Smooth muscle cell (in vitro differentiated cells): ENCODE measurements at regions not wholly inside any gene's neighbourhood (a gene's known extent, or its start where the extent isn't known, plus 50 kb on each side); places are given as distances from the start of the nearest gene placed in this dataset.

Experiments
- DNase-seq: peaks from one replicate; lab custom pipeline; 2025; ENCODE audit not compliant: unreplicated experiment; lab: John Stamatoyannopoulos, UW
- H2AFZ ChIP-seq: fragments of 200-600 bp; sonication (generic); 2 replicates; pipeline ENCODE4 v1.6.0; 2016; ENCODE audit warnings: antibody characterized with exemption, low read depth, mild to moderate bottlenecking
- H3F3A ChIP-seq: fragments of 200-600 bp; sonication (generic); 2 replicates; pipeline ENCODE4 v1.6.0; 2017; ENCODE audit warnings: antibody characterized with exemption, low read depth
- H3K27ac ChIP-seq: fragments of 200-600 bp; sonication (generic); 2 replicates; pipeline ENCODE4 v1.5.1; 2016; ENCODE audit warnings: low read depth, mild to moderate bottlenecking
- H3K27me3 ChIP-seq: fragments of 200-600 bp; sonication (generic); 2 replicates; pipeline ENCODE4 v1.6.1; 2016; ENCODE audit warnings: low read depth, mild to moderate bottlenecking
- H3K36me3 ChIP-seq: fragments of 200-600 bp; sonication (generic); 2 replicates; pipeline ENCODE4 v1.5.1; 2016; ENCODE audit warnings: low read depth
- H3K4me1 ChIP-seq: fragments of 200-600 bp; sonication (generic); 2 replicates; pipeline ENCODE4 v1.5.1; 2016; ENCODE audit warnings: low read depth
- H3K4me2 ChIP-seq: fragments of 200-600 bp; sonication (generic); 2 replicates; pipeline ENCODE4 v1.6.0; 2016; ENCODE audit warnings: mild to moderate bottlenecking
- H3K4me3 ChIP-seq: fragments of 200-600 bp; sonication (generic); 2 replicates; pipeline ENCODE4 v1.5.1; 2016; ENCODE audit warnings: mild to moderate bottlenecking
- H3K79me2 ChIP-seq: fragments of 200-600 bp; sonication (generic); 2 replicates; pipeline ENCODE4 v1.6.0; 2016; ENCODE audit warnings: low read depth, mild to moderate bottlenecking
- H3K9ac ChIP-seq: fragments of 200-600 bp; sonication (generic); 2 replicates; pipeline ENCODE4 v1.6.0; 2016; ENCODE audit warnings: low read depth
- H3K9me3 ChIP-seq: fragments of 200-600 bp; sonication (generic); replicated peaks from 2 replicates; pipeline ENCODE4 v1.5.1; 2016; ENCODE audit warnings: low read depth
- H4K20me1 ChIP-seq: fragments of 200-600 bp; sonication (generic); 2 replicates; pipeline ENCODE4 v1.6.0; 2016; ENCODE audit warnings: low read depth
- WGBS: methylation state at CpG from one replicate; pipeline ENCODE4 v1.1.7; 2016; ENCODE audit warnings: low lambda C conversion rate; 5-methylcytosine and 5-hydroxymethylcytosine counted together
- TF ChIP-seq, protein P1 (sequence below): fragments of 200-600 bp; sonication (generic); IDR thresholded peaks from 2 replicates; pipeline ENCODE4 v1.5.1; 2017; ENCODE audit warnings: borderline replicate concordance, mild to moderate bottlenecking, antibody characterized with exemption; ENCODE audit not compliant: insufficient read depth, poor library complexity, severe bottlenecking

DNA sequence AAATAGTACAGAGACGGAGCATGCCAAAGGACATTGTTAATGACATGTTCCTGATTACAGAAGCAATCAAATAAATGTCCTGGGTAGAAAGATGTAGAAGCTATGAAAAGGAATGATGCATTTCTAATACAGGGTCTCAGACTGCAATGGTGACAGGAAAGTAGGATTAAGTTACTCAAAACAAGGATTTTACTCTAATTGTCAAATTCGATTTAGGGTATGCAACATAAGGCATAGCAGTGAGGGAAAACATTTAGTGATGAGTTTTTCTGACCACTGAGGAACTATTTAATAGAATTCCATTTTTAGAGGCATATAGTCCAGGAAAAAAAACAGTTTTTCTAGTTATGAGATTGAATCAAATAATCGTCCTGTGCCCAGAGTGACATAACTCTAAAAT, 715.1 kb upstream of the ACO1 start:
- Histone ChIP-seq H3K9ac (no peak overlapping the region), H2AFZ (no peak overlapping the region), H3F3A (no peaks in the 10 kb centered on the region), H3K27me3 (no peaks in the 10 kb centered on the region), H3K36me3 (no peaks in the 10 kb centered on the region), H3K4me2 (no peak overlapping the region), H3K4me3 (no peak overlapping the region), H3K27ac (no peak overlapping the region), H3K79me2 (no peaks in the 10 kb centered on the region), H3K4me1 (no peaks in the 10 kb centered on the region), H4K20me1 (no peaks in the 10 kb centered on the region), H3K9me3 (no peaks in the 10 kb centered on the region)
- TF ChIP-seq, protein P1, sequence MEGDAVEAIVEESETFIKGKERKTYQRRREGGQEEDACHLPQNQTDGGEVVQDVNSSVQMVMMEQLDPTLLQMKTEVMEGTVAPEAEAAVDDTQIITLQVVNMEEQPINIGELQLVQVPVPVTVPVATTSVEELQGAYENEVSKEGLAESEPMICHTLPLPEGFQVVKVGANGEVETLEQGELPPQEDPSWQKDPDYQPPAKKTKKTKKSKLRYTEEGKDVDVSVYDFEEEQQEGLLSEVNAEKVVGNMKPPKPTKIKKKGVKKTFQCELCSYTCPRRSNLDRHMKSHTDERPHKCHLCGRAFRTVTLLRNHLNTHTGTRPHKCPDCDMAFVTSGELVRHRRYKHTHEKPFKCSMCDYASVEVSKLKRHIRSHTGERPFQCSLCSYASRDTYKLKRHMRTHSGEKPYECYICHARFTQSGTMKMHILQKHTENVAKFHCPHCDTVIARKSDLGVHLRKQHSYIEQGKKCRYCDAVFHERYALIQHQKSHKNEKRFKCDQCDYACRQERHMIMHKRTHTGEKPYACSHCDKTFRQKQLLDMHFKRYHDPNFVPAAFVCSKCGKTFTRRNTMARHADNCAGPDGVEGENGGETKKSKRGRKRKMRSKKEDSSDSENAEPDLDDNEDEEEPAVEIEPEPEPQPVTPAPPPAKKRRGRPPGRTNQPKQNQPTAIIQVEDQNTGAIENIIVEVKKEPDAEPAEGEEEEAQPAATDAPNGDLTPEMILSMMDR = no peak
- WGBS = 66% methylated on average over 3 of the region's 3 CpGs
- no peak for DNase-seq

DNA sequence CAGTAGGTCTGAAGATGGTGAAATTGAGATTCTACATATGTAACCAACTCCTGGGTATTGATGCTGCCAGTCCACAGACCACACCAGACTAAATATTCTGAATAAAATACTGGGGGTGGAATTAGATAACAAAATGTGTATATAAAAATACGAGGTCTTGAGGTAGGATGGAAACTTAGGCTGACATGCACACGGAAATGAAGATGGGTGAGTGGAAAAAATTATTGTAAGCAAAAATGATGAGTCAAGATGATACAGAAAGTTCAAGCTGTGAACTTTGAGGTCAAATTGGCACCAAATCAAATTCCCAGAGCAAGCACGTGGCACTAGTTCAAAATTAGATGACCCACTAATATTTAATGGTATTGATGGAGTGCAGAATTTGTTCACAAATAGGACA, 713.4 kb upstream of the ACO1 start:
- WGBS = 89% methylated on average over 3 of the region's 3 CpGs
- TF ChIP-seq, protein P1 = no peak

DNA sequence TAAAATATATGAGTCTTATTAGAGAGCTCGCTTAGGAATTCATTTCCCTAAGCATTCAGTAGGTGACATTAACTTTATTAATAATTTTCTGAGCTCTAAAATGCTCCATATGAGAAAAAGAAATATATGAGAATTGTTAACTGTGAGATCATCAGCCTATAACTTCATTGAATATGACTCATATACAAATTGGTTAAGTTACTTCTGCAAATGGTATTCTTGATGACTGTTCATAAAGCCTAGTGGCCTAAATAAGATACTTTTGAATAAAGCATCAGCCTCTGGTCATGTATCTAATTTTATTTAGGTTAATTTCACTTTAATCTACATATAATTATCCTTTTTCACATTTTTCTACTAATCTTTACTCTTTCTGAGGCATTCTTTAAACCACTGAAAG, 710.2 kb upstream of the ACO1 start:
- H3K36me3 ChIP-seq = no peaks in the 10 kb centered on the region
- no peak for DNase-seq
- no peaks in the 10 kb centered on the region for H3F3A ChIP-seq
- no peak overlapping the region for H2AFZ ChIP-seq
- H3K27ac ChIP-seq = no peak overlapping the region
- TF ChIP-seq, protein P1 = no peak
- no peaks in the 10 kb centered on the region for H4K20me1 ChIP-seq
- H3K27me3 ChIP-seq = no peaks in the 10 kb centered on the region
- H3K9me3 ChIP-seq = no peaks in the 10 kb centered on the region
- H3K4me2 ChIP-seq = no peak overlapping the region
- no peak overlapping the region for H3K9ac ChIP-seq
- H3K4me1 ChIP-seq = no peaks in the 10 kb centered on the region
- WGBS = 97% methylated on average over 1 of the region's 1 CpG
- no peak overlapping the region for H3K4me3 ChIP-seq
- no peaks in the 10 kb centered on the region for H3K79me2 ChIP-seq

More for the DNA sequence above, 713.4 kb upstream of the ACO1 start:
- Histone ChIP-seq H3K4me2 (no peak overlapping the region), H2AFZ (no peak overlapping the region), H3K9me3 (no peaks in the 10 kb centered on the region), H3K9ac (no peak overlapping the region), H3K27me3 (no peaks in the 10 kb centered on the region), H3F3A (no peaks in the 10 kb centered on the region), H3K36me3 (no peaks in the 10 kb centered on the region), H3K4me1 (no peaks in the 10 kb centered on the region), H3K79me2 (no peaks in the 10 kb centered on the region), H3K4me3 (no peak overlapping the region), H4K20me1 (no peaks in the 10 kb centered on the region), H3K27ac (no peak overlapping the region)
- no peak for DNase-seq

DNA sequence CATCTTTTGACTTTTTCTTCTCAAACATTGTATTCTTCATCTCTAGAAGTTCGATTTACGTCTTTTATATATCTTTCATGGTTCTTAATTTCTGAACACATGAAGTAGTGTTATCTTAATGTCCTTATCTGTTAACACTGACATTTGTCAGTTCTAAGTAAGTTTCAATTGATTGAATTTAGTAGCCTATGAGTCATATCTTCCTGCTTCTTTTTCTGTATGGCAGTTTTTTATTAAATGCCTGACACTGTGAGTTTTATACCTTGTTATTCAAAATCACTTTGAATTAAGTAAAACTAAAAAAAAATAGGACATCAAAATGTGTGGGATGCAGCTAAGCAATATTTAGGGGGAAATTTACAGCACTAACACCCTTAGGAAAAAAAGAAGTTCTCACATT, 707.0 kb upstream of the ACO1 start:
- DNase-seq = no peak
- TF ChIP-seq, protein P1 = no peak
- H4K20me1 ChIP-seq = no peaks in the 10 kb centered on the region
- H3K4me1 ChIP-seq = no peaks in the 10 kb centered on the region
- no peak overlapping the region for H2AFZ ChIP-seq
- 87% methylated on average over 2 of the region's 2 CpGs for WGBS
- no peaks in the 10 kb centered on the region for H3K27me3 ChIP-seq
- no peak overlapping the region for H3K4me3 ChIP-seq
- H3K27ac ChIP-seq = no peak overlapping the region
- no peaks in the 10 kb centered on the region for H3K36me3 ChIP-seq
- no peak overlapping the region for H3K9ac ChIP-seq
- H3K79me2 ChIP-seq = no peaks in the 10 kb centered on the region
- no peak overlapping the region for H3K4me2 ChIP-seq
- no peaks in the 10 kb centered on the region for H3K9me3 ChIP-seq
- no peaks in the 10 kb centered on the region for H3F3A ChIP-seq
